CD4-positive, alpha-beta T cell treated with Interferon alpha-2 for 1 hour (primary cell): ENCODE measurements at regions not wholly inside any gene's neighbourhood (a gene's known extent, or its start where the extent isn't known, plus 50 kb on each side); places are given as distances from the start of the nearest gene placed in this dataset.
"Not testable (repeated sequence)": the region's sequence is repeated elsewhere in the genome, so short reads cannot be mapped to it uniquely, and the experiment has no call there.

Experiments
- DNase-seq, 2 donors: peaks; one replicate each; pipeline ENCODE4 v3.0.0-alpha.2; 2020 to 2022

DNA sequence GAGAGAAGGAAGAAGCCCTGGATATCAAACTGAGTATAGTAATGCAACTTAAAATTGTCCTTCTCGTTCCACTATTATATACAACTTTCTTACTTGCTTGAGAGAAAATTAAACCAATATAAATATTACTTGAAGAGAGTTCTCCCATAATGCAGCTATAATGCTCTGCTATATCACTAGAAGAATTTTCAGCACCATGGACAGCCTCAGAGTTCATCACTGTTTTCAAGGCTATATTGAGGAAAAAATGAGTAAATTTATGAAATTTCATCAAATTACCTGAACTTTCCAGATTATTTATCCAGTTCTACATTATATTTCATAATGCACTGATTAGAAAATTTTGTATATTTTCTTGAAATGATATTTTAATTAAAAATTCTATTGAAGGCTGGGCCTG, 1053.5 kb upstream of the FAM98A start:
- no peak for DNase-seq

DNA sequence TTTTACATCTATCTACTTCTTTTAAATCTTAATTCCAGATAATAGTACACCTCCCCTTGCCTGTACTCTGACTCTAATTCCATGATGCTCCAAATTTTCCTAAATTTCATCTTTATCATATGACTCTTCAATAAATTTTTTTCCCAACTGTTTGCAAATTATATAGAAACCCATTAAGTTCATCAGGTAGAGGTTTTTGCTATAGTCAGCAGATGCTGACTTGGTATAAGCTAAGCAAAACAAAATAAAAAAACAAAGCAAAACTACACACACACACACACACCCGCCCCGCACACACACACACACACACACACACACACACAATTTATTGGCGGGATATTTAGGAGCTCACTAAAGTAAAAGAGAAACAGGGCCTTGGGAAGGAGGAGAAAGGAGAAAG, 1047.8 kb upstream of the FAM98A start:
- no peak for DNase-seq

DNA sequence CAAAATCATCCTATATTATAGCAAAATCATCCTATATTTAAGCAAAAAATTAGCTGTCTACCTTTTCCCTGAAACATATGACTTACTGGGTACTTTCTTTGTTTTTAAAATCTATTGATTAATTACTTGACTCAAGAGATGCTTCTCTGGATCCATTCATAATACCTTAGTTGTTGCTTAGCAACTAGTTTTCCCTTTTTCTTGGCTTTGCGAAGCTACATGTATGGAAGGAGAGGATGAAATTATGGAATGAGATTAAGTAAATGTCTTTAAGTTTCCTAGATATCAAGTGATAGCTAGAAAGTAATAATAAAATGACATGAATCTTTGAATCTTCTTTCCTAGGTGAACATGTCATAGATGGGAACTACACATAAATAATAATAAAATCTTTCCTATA, 1033.2 kb upstream of the FAM98A start:
- no peak for DNase-seq

DNA sequence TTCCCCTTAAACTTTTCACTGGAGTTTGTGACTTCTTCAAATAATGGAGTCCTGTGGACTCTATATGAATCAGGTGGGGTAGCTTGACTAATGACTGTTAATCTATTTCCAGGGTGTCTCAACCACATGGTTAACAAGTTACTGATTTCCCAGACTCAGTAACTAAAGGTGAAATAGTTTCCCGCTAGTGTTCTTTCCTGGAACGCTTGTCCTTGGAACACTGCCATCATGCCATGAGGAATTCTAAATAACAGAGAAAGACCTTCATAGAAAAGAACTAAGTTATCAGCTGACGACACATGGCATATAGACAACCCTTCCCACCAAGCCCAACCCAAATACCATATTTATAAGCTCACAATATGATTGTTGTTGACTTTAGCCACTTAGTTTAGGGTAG, 1027.9 kb upstream of the FAM98A start:
- no peak for DNase-seq

DNA sequence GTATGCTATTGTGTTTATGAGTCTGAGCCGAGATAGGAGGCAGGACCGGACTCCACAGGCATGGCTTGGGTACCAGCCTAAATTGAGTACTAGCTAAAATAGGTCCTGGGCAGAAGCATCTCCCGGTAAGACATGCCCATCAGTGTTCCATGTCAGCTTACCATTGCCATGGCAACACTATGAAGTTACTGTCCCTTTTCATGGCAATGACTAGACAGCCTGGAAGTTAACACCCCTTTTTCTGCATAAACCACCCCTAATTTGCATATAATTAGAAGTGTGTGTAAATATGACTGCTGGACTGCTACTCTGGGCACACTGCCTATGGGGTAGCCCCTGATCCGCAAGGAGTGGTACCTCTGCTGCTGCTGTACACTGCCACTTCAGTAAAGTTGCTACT, 1005.1 kb upstream of the FAM98A start:
- no peak for DNase-seq

DNA sequence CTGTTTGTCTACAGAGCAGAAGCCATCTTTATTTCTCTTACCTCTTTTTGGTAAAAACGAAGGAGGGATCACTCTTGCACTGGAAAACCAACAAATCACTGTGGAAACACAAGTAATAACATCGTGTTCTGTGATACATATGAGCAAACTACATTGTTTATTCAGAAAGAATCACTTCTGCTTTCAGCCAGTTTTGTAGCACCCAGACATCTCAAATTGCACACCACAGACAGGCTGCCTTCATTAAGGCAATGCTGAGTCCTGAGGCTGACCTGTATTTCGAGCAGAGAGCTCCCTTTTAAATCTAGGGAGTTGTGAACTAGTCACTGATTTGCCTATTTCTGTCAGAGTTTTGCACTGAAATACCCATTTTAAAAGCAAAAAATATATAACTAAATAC, 1003.2 kb upstream of the FAM98A start:
- no peak for DNase-seq

DNA sequence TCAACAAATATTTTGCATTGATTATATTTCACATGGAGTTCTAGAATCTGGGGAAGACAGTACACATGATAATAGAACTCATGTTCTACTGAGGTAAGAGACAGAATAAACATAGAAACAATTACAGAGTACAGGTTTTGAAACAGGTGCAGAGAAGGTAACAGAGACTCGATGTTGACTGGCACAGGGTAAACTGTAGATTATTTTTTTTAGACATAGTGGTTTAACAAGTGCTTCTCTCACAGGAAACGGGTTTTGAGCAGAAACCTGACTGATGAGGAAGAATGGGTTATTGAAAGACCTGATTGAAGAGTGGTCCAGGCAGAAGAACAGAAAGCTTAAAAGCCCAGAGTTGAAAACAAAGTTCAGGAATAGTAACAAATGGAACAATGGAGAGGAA, 1002.5 kb upstream of the FAM98A start:
- no peak for DNase-seq

DNA sequence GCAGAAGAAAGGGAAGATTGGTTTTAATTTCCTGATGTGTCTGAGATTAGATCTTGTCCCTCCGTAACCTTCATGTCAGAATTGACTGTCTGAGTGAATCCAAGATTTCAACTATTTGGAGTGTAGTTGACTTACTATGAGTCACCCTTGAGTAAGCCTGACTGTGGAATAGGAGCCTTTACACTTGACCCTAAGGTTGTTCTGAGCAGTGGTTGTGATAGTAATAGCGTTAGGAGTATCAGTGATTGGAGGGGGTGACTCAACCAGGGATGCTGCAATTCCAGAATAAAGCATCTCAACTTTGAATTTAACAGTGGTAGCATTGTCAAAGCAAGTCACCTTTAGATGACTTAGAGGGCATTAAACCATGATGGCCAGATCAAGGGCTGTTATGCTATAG, 979.5 kb upstream of the FAM98A start:
- DNase-seq, result no peak

DNA sequence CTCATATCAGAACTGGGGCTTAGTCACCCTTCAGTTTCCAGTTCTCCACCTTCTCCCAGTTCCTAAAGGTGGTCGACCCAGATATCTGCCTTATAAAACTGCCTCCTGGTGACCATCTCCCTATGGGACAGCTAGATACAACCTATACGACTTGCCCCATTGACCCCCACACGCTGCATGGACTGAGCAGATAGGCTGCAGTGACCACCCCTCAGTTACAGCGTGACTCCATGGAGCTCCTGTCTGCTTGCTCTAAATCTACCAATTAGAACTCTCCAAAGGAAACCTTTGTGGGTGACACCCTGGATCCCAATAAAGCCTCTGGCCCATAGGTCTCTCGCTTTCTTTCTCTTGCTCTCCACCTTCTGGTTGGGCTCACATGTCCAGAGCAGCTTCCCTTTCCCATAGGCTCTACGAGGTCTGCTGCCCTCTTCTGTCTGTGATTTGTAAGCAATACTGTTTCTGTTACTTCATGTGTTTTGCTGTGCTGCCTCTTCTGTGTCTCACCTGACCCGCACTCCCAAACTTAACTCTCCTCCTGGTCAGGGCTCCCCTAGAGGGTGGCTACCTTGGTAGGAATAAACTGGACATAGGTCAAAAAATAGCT, 971.3 kb upstream of the FAM98A start:
- DNase-seq, result no peak

DNA sequence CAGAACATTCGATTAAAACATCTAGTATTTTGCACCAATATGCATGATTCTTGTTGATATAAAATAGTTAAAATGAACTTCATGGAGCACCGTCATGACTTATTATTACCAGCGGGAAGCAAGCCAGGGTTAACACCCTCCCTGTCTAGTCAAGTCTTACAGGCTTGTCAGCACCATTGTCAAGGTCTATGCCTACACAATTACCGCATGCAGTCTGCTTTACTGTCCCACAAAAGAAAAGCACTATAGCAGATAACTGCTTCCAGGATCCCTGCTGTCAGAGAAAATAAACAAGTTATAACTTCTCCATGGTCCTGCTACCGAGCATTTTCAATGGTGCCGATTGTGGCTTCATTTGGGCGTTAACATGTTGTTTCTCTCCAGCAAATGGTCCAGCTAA, 968.0 kb upstream of the FAM98A start:
- DNase-seq, result no peak

DNA sequence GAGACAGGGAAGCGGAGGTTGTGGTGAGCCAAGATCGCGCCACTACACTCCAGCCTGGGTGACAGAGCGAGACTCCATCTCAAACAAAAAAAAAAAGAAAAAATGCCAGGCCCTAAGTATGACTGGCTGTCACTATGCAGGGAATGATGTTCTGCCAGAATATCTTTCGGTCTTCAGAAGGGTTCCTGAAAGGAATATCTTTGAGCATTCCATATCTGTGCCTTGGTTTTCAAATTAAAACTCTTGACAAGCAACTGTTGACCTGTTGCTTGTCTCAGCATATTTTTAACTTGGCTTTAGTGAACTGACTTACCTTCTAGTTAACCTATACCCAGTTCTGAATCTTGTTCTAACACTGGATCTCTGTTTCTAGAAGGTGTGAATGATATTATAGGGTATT, 953.2 kb upstream of the FAM98A start:
- no peak for DNase-seq

DNA sequence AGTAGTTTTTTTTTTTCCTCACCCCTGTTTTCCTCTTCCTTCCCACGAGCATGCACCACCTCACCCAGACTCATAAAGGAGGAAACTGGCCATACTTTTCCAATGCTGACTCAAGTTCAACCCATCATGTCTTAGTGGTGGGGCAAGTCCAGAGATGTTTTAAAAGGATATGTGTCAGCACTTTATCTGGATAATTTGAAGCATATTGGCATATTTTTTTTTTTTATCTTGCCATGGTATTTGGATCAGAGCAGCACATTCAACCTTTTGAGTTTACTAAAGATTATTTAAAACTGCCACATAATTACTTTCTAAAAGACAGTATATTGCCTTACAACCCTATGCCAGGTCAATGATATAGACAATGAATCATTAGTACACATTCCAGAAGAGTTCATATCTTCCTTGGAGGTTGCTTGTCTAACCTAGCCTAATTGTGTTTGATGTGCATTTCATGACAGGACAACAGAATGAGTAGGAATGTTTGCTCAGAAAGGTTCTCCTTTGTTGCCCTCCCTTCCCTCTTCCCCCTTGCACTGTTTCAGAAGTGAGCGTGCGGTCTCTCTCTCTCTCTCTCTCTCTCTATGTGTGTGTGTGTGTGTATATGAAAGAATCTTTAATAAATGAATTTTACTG, 950.7 kb upstream of the FAM98A start:
- no peak for DNase-seq

DNA sequence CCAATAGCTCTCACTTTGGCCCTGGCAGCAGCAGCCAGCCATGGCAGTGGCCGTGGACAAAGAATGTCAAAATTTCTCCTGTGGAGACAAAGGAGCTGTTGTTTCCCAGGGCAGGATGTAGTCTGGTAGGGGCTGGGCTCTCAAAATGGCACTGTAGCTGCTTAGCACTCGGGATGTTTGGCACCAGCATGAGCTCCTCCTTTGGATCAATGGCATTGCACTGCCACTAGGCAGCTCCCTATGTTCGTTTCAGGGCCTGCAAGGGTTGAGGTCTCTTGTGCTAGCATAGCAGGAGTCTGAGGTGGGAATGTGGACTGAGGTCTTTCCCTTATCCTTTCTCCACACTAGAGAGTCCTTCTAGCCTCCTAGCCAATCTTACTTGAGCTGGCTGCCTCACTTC, 948.8 kb upstream of the FAM98A start:
- DNase-seq, result no peak

DNA sequence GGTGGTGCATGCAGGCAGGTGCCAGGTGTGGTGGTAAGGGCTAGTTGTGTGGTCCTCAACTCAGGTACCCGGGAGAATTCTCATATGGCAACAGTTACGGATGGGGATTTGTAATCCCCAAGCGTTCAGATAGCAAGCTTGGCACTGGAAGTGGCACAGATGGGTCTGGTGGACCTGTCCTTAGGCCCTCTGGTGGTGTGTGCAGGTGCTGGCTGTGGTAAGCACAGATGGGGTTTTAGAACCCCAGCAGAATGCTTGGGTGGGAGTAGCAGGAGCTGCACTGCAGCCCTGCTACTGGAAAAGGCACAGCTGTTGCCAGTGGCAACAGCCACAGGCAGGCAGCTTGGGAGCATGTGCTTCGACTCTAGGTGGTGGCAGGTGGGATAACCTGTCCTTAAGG, 948.2 kb upstream of the FAM98A start:
- no peak for DNase-seq

DNA sequence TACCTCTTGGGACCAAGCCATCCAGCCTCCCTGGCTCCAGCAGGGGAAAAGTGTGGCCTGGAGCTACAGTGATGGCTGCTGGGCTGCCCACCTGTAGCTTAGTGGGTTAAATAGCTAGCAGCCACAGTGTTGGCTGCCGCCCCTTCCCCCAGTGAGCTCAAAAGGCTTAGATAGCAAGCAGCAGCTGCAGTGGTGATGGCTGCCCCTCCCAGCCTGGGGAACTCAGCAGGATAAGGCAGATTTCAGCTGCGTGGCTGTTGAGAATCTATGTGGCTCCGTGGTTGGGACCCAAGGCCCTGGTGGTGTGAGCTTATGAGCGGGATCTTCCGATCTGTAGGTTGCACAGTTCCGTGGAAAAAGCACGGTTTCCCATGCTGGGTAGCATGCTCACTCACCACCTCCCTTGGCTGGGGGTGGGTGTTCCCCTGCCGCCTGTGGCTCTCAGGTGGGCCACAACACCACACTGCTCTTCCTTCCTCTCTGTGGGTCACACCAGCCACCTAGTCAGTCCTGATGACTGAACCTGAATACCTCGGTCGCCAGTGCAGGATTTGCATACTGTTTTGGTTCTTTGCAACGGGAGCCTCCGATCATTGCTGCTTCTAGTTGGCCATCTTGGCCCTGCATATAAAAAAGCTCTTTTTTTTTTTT, 946.5 kb upstream of the FAM98A start:
- no peak for DNase-seq

DNA sequence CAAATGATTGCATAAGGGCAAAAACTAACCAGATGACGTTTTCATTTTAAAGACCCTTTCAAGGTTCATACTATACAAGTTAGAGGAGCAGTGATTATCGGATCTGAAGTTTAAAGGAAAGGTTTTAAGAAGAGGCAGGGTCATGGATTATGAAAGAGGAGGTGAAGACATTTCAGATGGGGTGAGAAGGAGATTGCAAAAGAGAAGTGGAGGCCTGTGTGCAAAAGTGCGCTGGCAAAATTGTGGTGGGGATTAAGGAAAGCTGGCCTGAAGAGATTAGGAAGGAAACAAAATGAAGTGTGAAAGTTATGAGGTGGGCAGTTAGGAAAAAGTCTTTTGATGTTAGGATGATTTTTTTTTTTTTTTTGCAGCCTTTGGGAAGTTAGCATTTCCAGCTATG, 935.7 kb upstream of the FAM98A start:
- DNase-seq, result no peak

DNA sequence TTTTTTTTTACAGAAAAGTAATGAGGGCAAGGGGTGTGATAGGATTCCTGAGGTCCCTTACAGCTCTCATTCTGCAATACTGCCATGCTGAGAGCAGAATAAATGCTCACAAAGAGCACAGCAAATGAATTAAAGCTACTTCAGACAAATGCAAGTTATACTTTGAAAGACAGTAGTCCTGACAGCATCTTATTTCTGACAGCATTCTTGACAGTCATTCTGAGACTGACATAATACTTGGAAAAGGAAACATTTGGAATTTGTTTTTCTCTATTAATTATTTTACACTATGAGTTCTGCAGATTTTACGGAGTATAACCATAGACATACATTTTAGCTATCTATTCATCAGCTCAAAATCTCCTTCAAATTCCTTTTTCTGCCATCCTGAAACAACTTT, 935.2 kb upstream of the FAM98A start:
- DNase-seq, result no peak

DNA sequence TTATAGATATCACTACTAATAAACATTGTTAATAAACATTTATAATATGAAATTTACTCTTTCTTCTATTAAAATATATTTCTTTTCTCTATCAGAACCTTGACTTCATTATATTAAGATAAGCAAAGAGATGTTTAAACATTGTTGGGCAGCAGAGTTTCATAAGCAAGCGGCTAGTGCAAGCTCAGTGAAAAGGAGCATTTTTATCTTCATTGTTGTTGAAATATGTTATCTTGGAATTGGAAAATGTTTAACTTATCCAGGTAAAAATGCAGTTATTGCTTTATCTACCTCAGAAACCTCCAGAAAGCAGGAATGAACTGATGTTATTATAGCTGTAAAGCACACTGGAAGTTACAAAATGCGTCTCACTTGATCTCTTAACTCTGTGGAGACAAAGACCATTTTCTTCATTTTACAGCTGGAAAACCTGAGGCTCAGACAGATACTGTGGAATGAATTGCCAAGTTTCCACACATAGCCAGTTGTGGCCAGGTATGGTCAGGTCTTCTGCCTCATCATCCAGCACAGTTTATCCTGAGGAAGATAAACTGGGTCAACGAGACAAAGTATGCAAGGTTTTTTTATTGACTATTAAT, 934.6 kb upstream of the FAM98A start:
- no peak for DNase-seq

DNA sequence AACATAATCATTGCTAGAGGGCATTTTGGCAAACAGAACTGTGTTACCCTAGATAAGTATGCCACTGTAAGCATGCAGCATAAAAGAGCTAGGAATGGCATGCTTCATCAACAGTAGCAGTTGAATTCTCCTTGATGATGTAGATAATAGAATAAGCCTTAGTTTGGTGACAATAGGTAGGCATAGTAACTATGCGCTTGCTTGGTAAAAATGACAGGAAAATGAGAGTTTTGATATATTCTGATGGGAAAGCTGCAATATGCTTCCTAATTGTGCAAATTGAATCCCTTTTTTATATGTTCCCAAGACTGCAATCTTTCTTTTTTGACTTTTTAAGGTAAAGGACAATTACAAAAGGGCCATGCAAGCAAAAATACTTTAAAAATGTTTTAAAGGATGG, 930.9 kb upstream of the FAM98A start:
- no peak for DNase-seq

DNA sequence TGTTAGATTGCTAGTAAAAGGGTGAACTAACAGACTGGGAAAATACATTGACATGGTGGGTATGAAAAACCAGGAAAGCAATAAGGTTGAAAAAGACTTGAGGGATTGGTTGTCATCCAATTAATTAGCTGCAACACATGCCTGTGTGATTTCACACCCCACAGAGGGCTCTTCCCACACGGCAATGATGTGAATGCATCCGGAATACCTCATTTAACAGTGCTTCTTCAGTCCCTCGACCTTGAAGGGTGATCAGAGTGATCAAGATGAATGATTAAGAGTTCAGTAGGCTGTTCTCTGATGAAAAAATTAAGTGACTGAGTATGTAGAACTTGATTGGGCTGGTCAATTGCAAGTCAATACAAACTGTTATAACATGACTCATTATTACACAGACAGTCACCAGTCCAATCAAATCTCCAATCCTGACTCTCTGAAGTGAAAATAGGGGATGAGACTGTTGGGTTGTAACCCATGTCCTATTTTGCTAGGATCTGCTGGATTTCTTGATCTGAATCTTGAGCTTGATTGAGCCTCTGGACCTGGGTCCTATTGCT, 924.9 kb upstream of the FAM98A start:
- DNase-seq, result no peak

DNA sequence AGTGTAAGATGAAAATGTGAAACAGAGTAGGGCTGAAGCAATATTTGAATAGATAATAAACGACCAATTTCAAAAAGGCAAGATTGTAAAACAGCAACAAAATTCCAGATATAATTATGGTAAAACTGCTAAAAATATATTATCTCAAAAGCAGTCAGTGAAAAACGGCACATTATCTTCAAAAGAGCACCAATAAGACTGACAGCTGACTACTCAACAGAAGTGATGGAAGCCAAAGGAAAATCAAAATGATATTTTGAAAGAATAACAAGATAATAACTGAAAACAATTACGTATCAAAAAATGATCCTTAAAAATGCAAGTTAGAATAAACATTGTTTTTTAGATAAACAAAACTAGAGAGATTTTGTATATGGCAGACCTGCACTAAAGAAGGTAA, 920.6 kb upstream of the FAM98A start:
- no peak for DNase-seq

DNA sequence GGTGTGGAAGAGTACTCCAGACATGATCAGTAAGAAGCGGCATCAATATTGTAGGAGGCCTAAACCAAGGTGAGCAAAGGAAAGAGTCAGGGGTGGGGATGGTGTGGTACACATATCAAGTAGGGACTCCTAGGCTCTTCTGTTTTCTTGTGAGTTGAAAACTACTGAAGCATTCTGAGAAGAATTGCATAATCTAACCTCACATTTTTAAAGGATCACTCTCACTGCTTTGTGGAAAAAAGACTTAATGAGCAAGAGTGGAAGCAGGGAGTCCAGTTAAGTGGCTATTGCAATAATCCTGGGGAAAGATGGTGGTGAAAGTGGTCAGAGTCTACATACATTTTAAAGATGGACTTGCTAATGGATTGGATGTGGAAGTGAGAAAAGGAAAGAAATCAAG, 899.5 kb upstream of the FAM98A start:
- DNase-seq, result no peak

DNA sequence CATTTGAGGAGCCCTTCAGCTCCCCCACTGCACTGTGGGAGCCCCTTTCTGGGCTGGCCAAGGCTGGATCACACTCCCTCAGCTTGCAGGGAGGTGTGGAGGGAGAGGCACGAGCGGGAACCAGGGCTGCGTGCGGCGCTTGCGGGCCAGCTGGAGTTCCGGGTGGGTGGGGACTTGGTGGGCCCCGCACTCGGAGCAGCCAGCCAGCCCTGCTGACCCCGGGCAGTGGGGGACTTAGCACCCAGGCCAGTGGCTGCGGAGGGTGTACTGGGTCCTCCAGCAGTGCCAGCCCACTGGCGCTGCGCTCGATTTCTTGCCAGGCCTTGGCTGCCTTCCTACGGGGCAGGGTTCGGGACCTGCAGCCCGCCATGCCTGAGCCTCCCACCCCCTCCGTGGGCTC, 895.1 kb upstream of the FAM98A start:
- not testable (repeated sequence) for DNase-seq
